GM21423 (cell line): ENCODE measurements at regions not wholly inside any gene's neighbourhood (a gene's known extent, or its start where the extent isn't known, plus 50 kb on each side); places are given as distances from the start of the nearest gene placed in this dataset.

ENCODE experiments used
- ATAC-seq: cut with Tn5 transposase; IDR thresholded peaks from one replicate; pipeline ENCODE4 v1.9.1; 2021; ENCODE audit warnings: mild to moderate bottlenecking, moderate library complexity; ENCODE audit not compliant: unreplicated experiment

- ATAC-seq, result no peak
Observed at GRCh38 chr10:75347186-75347585, 54.4 kb downstream of the ZNF503 start.

GRCh38 chr10:75345738-75346137 lies 55.8 kb downstream of the ZNF503 start:
- no peak for ATAC-seq

GRCh38 chr10:75344170-75344569 lies 57.4 kb downstream of the ZNF503 start:
- ATAC-seq, result no peak

- ATAC-seq, result no peak
Observed at GRCh38 chr10:75342397-75342796, 59.2 kb downstream of the ZNF503 start.

GRCh38 chr10:75335983-75336382 lies 65.6 kb downstream of the ZNF503 start:
- ATAC-seq, result no peak

GRCh38 chr10:75335191-75335590 lies 66.4 kb downstream of the ZNF503 start:
- no peak for ATAC-seq

GRCh38 chr10:75334720-75335119 lies 66.8 kb downstream of the ZNF503 start:
- ATAC-seq, result no peak

- ATAC-seq, result no peak
Observed at GRCh38 chr10:75332081-75332480, 69.5 kb downstream of the ZNF503 start.

GRCh38 chr10:75331081-75331480 lies 70.5 kb downstream of the ZNF503 start:
- no peak for ATAC-seq

GRCh38 chr10:75329190-75329745 lies 72.3 kb downstream of the ZNF503 start:
- no peak for ATAC-seq

- ATAC-seq, result no peak
Observed at GRCh38 chr10:75326306-75326705, 75.3 kb downstream of the ZNF503 start.

GRCh38 chr10:75319274-75319673 lies 82.3 kb downstream of the ZNF503 start:
- no peak for ATAC-seq

GRCh38 chr10:75314570-75314969 lies 78.8 kb upstream of the COMTD1 start:
- ATAC-seq, result no peak

GRCh38 chr10:75312440-75312839 lies 76.7 kb upstream of the COMTD1 start:
- no peak for ATAC-seq

GRCh38 chr10:75305675-75306074 lies 69.9 kb upstream of the COMTD1 start:
- no peak for ATAC-seq

- no peak for ATAC-seq
Observed at GRCh38 chr10:75304741-75305390, 69.1 kb upstream of the COMTD1 start.

GRCh38 chr10:75304313-75304712 lies 68.6 kb upstream of the COMTD1 start:
- ATAC-seq, result no peak

- ATAC-seq, result no peak
Observed at GRCh38 chr10:75303045-75303777, 67.5 kb upstream of the COMTD1 start.

- ATAC-seq, result no peak
Observed at GRCh38 chr10:75302029-75302428, 66.3 kb upstream of the COMTD1 start.

- ATAC-seq, result no peak
Observed at GRCh38 chr10:75297021-75297599, 61.4 kb upstream of the COMTD1 start.

- ATAC-seq, result no peak
Observed at GRCh38 chr10:75295868-75296441, 60.2 kb upstream of the COMTD1 start.
